ENCODE measurements at regions not wholly inside any gene's neighbourhood (a gene's known extent, or its start where the extent isn't known, plus 50 kb on each side); places are given as distances from the start of the nearest gene placed in this dataset.

DNA sequence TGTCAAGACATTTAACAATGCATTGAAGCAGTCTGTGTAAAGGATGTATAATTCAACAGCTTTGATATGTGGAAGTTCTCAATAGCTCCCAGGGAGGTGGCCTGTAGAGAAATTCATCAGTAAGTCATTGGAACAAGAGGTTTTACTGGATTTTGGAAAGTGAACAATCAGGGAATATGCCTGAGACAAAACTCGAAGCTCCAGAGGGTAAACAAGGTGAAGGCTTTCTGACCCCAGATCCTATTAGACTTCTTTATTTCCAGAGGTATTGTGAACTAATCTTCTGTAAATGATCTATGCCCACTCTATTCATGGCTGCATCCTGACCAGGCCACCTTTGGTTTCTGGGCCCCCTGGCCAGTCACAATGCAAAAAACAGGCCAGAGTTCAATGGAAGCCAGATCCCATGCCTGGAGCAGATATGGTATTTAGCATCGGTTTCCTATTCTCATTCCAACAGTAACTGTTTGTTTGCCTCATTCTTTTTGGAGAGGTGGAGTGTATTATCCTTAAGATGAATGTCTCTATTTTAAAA lies 177.3 kb downstream of the SATB1 start:
- intact Hi-C loops (cut with DNase I), result no loop called here
- H3K27ac ChIP-seq, result no peak overlapping the region
- H3K36me3 ChIP-seq, result no peaks in the 10 kb centered on the region
- no peaks in the 10 kb centered on the region for H3K27me3 ChIP-seq
- no peak overlapping the region for H3K4me3 ChIP-seq
- no peaks in the 10 kb centered on the region for H3K4me1 ChIP-seq (ENCODE audit: insufficient read depth)
- 39 to 44% (median 41%) methylated on average over 2 of the region's 2 CpGs for WGBS, 3 donors
- TF ChIP-seq, protein P1, sequence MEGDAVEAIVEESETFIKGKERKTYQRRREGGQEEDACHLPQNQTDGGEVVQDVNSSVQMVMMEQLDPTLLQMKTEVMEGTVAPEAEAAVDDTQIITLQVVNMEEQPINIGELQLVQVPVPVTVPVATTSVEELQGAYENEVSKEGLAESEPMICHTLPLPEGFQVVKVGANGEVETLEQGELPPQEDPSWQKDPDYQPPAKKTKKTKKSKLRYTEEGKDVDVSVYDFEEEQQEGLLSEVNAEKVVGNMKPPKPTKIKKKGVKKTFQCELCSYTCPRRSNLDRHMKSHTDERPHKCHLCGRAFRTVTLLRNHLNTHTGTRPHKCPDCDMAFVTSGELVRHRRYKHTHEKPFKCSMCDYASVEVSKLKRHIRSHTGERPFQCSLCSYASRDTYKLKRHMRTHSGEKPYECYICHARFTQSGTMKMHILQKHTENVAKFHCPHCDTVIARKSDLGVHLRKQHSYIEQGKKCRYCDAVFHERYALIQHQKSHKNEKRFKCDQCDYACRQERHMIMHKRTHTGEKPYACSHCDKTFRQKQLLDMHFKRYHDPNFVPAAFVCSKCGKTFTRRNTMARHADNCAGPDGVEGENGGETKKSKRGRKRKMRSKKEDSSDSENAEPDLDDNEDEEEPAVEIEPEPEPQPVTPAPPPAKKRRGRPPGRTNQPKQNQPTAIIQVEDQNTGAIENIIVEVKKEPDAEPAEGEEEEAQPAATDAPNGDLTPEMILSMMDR (IDR thresholded peaks at IDR 0.05), result no peak
- TF ChIP-seq POLR2A (IDR thresholded peaks at IDR 0.05) (no peak), EP300 (IDR thresholded peaks at IDR 0.05) (no peak)
- DNase-seq, result no peak
- H3K9me3 ChIP-seq, result no peaks in the 10 kb centered on the region

DNA sequence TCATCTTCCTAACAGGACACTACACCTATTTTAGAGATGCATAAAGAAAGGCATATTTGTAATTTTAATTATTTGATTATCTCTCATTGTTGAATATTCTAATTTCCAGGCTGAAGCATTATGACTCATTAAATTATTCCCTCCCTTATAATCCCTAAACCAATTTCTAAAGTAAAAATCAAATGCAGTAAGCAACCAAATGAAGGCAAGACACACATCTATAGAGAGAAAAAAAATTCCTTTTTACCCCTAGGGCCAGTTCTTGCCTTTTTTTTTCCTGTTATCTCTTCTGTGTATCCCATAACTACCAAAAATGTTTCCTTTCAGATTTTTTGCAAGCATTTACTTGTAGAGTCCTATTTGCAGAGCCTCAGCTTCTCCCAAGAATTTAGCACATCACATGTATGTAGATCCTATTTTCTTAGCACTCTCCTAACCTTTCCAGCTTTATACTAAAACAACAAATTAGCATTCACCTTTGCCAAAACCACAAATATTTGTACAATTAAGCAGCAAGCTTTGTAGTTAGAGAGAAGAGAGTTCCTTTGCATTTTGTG lies 177.9 kb downstream of the SATB1 start:
- Histone ChIP-seq H3K4me3 (no peak overlapping the region), H3K9me3 (no peaks in the 10 kb centered on the region), H3K36me3 (no peaks in the 10 kb centered on the region), H3K4me1 (ENCODE audit: insufficient read depth) (no peaks in the 10 kb centered on the region), H3K27me3 (no peaks in the 10 kb centered on the region), H3K27ac (no peak overlapping the region)
- TF ChIP-seq, protein P1 (IDR thresholded peaks at IDR 0.05), result no peak
- no peak for TF ChIP-seq POLR2A (IDR thresholded peaks at IDR 0.05)
- TF ChIP-seq EP300 (IDR thresholded peaks at IDR 0.05), result no peak
- no peak for DNase-seq
- intact Hi-C loops (cut with DNase I), result no loop called here

DNA sequence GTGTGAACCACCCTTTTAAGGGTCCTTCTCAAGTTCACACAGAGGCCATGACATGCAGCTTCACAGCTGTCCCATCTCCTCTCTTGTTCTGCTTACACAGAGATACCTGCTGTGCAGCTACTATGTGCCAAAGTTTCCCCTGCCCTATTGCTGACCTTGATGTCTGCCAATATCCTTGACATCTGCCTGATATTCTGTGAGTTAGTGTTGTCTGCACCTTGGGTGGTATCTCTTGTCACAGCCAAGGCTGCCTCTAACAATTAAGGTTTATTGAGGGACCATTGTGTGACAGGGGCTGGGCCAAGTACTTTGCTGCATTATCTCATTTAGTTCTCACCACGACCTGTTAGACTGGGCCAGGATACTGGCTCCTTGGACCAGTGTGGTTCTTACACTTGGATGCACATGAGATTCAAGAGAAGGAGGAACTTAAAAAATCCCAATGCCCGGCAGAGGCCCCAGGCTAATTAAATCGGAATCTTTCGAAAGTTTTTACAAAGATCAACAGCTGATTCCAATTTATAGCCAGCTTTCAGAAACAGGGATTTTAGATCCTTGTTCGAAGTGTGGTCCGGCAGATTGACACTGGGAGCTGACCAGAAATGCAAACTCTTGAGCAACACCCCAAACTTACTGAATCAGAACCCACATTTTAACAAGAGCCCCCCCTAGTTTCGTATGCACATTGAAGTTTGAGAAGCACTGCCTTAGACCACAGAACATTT lies 178.6 kb downstream of the SATB1 start:
- WGBS, 3 donors, result 72 to 86% (median 81%) methylated on average over 7 of the region's 7 CpGs
- no peaks in the 10 kb centered on the region for H3K27me3 ChIP-seq

DNA sequence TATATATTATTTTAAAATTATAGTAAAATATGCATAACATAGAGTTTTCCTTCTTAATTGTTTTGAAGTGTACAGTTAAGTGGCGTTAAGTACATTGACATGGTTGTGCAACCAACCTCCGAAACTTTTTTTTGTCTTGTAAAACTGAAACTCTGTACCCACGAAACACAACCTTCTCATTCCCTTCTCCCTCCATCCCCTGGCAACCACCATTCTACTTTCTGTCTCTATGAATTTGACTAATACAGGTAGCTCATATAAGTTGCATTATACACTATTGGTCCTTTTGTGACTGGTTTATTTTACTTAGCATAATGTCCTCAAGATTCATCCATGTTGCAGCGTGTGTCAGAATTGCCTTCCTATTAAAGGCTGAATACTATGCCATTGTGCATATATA lies 179.4 kb downstream of the SATB1 start:
- no peak overlapping the region for H3K4me3 ChIP-seq
- H3K9me3 ChIP-seq, result no peaks in the 10 kb centered on the region
- TF ChIP-seq EP300 (IDR thresholded peaks at IDR 0.05) (no peak), POLR2A (IDR thresholded peaks at IDR 0.05) (no peak)
- TF ChIP-seq, protein P1 (IDR thresholded peaks at IDR 0.05), result no peak
- 95 to 96% (median 95%) methylated on average over 4 of the region's 4 CpGs for WGBS, 3 donors
- no peaks in the 10 kb centered on the region for H3K36me3 ChIP-seq
- intact Hi-C loops (cut with DNase I), result no loop called here
- DNase-seq, result no peak
- no peak overlapping the region for H3K27ac ChIP-seq
- H3K27me3 ChIP-seq, result no peaks in the 10 kb centered on the region
- no peaks in the 10 kb centered on the region for H3K4me1 ChIP-seq (ENCODE audit: insufficient read depth)

More for the DNA sequence above, 178.6 kb downstream of the SATB1 start:
- Histone ChIP-seq H3K27ac (no peak overlapping the region), H3K36me3 (no peaks in the 10 kb centered on the region), H3K4me1 (ENCODE audit: insufficient read depth) (no peaks in the 10 kb centered on the region), H3K9me3 (no peaks in the 10 kb centered on the region), H3K4me3 (no peak overlapping the region)
- no peak for DNase-seq
- intact Hi-C loops (cut with DNase I), result no loop called here
- no peak for TF ChIP-seq POLR2A (IDR thresholded peaks at IDR 0.05)
- TF ChIP-seq, protein P1 (IDR thresholded peaks at IDR 0.05), result no peak
- no peak for TF ChIP-seq EP300 (IDR thresholded peaks at IDR 0.05)

Data from ovary (tissue), 7 donors.